K562 (cell line): ENCODE measurements at regions not wholly inside any gene's neighbourhood (a gene's known extent, or its start where the extent isn't known, plus 50 kb on each side); places are given as distances from the start of the nearest gene placed in this dataset.

Experiments used
- FOS ChIP-seq: IDR thresholded peaks from 3 replicates; pipeline ENCODE4 v1.6.1; 2011; ENCODE audit not compliant: insufficient read length; ENCODE audit errors: extremely low read depth
- FOSL1 ChIP-seq: fragments of 200-800 bp; sonication (Bioruptor generic); conservative IDR thresholded peaks from 2 replicates; pipeline ENCODE4 v1.6.1; 2016; ENCODE audit warnings: missing genetic modification characterization, missing compliant biosample characterization
- FOXJ3 ChIP-seq: sonication (generic); formaldehyde crosslinking; IDR thresholded peaks from 2 replicates; pipeline ENCODE4 v1.4.0; 2020; ENCODE audit warnings: mild to moderate bottlenecking, missing genetic modification reagents
- GABPA ChIP-seq: fragments of 200-800 bp; sonication (Bioruptor generic); conservative IDR thresholded peaks from 2 replicates; pipeline ENCODE4 v1.6.1; 2016; ENCODE audit warnings: low read depth, missing genetic modification characterization, missing compliant biosample characterization
- POLR2AphosphoS5 ChIP-seq: IDR thresholded peaks from 2 replicates; pipeline ENCODE4 v1.6.1; 2011; ENCODE audit warnings: mild to moderate bottlenecking, low read depth, low read length, moderate library complexity; ENCODE audit not compliant: control insufficient read depth, insufficient read depth
- SAFB ChIP-seq: fragments of 200-400 bp; formaldehyde crosslinking; IDR thresholded peaks from 2 replicates; pipeline ENCODE4 v1.6.1; 2017; ENCODE audit warnings: low read depth, low read length, borderline replicate concordance
- TAF9B ChIP-seq: fragments of 450-650 bp; IDR thresholded peaks from 2 replicates; pipeline ENCODE4 v1.6.1; 2018; ENCODE audit warnings: mild to moderate bottlenecking; ENCODE audit not compliant: partially characterized antibody
- TCF7L2 ChIP-seq: fragments of 150-350 bp; IDR thresholded peaks from 2 replicates; pipeline ENCODE4 v1.6.1; 2016; ENCODE audit warnings: low read depth, mild to moderate bottlenecking, low read length, moderate library complexity
- XRCC4 ChIP-seq: IDR thresholded peaks from one replicate; pipeline ENCODE4 v1.6.1; 2011; ENCODE audit not compliant: insufficient read depth, insufficient read length; ENCODE audit errors: extremely low read depth
- ZNF121 ChIP-seq: sonication (generic); formaldehyde crosslinking; conservative IDR thresholded peaks from 2 replicates; pipeline ENCODE4 v1.8.0; 2022; ENCODE audit warnings: missing genetic modification reagents
- TF ChIP-seq, protein P1 (sequence below), 3 experiments: IDR thresholded peaks in 2 of 3; conservative IDR thresholded peaks in 1 of 3; 2 replicates each; pipeline ENCODE4 v1.5.1; 2011 to 2012; ENCODE audit warnings: low read length in 3 of 3, mild to moderate bottlenecking in 3 of 3, control low read depth in 2 of 3, improper control_type of control experiment in 1 of 3, inconsistent platforms in 1 of 3, low read depth in 1 of 3, mixed read lengths in 1 of 3, moderate library complexity in 1 of 3; ENCODE audit not compliant: insufficient read depth in 2 of 3
- TF ChIP-seq, protein P2 (sequence below): sonication (generic); formaldehyde crosslinking; IDR thresholded peaks from 2 replicates; pipeline ENCODE4 v1.8.0; 2022; ENCODE audit warnings: mild to moderate bottlenecking, missing genetic modification reagents
- TF ChIP-seq, protein P3 (sequence below), 2 experiments: fragments of 200-800 bp in 1 of 2; sonication (Bioruptor generic) in 1 of 2; sonication (generic) in 1 of 2; formaldehyde crosslinking in 1 of 2; IDR thresholded peaks in 1 of 2; conservative IDR thresholded peaks in 1 of 2; 2 replicates each; pipeline versions ENCODE4 v1.5.0 to v1.6.1; 2016 to 2020; ENCODE audit warnings: missing compliant biosample characterization in 1 of 2, missing genetic modification characterization in 1 of 2, missing genetic modification reagents in 1 of 2

DNA sequence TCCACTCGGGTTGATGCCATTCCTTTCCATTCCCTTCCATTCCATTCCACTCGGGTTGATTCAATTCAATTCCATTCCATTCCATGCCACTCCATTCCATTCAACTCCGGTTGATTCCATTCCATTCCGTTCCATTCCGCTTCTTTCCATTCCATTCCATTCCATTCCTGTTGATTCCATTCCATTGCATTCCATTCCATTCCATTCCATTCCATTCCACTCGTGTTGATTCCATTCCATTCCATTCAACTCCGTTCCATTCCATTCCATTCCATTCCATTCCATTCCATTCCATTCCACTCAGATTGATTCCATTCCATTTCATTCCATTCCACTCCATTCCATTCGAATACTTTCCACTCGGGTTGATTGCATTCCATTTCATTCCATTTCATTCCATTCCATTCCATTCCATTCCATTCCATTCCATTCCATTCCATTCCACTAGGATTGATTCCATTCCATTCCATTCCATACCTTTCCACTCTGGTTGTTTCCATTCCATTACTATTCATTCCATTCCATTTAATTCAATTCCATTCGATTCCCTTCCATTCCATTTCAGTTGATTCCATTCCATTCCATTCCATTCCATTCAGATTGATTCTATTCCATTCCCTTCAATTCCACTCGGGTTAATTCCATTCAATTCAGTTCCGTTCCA, 1141.8 kb downstream of the RPIA start:
- TF ChIP-seq TAF9B = no peak
- TF ChIP-seq, protein P1, sequence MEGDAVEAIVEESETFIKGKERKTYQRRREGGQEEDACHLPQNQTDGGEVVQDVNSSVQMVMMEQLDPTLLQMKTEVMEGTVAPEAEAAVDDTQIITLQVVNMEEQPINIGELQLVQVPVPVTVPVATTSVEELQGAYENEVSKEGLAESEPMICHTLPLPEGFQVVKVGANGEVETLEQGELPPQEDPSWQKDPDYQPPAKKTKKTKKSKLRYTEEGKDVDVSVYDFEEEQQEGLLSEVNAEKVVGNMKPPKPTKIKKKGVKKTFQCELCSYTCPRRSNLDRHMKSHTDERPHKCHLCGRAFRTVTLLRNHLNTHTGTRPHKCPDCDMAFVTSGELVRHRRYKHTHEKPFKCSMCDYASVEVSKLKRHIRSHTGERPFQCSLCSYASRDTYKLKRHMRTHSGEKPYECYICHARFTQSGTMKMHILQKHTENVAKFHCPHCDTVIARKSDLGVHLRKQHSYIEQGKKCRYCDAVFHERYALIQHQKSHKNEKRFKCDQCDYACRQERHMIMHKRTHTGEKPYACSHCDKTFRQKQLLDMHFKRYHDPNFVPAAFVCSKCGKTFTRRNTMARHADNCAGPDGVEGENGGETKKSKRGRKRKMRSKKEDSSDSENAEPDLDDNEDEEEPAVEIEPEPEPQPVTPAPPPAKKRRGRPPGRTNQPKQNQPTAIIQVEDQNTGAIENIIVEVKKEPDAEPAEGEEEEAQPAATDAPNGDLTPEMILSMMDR (IDR thresholded peaks at IDR 0.05 in 2 of 3, conservative IDR thresholded peaks at IDR 0.05 in 1 of 3; ENCODE audit: insufficient read depth in 2 of 3, low read depth in 1 of 3, low read length in 3 of 3) = no peak
- no peak for TF ChIP-seq SAFB
- TF ChIP-seq XRCC4 = no peak
- TF ChIP-seq FOSL1 (tag) = no peak
- TF ChIP-seq, protein P2, sequence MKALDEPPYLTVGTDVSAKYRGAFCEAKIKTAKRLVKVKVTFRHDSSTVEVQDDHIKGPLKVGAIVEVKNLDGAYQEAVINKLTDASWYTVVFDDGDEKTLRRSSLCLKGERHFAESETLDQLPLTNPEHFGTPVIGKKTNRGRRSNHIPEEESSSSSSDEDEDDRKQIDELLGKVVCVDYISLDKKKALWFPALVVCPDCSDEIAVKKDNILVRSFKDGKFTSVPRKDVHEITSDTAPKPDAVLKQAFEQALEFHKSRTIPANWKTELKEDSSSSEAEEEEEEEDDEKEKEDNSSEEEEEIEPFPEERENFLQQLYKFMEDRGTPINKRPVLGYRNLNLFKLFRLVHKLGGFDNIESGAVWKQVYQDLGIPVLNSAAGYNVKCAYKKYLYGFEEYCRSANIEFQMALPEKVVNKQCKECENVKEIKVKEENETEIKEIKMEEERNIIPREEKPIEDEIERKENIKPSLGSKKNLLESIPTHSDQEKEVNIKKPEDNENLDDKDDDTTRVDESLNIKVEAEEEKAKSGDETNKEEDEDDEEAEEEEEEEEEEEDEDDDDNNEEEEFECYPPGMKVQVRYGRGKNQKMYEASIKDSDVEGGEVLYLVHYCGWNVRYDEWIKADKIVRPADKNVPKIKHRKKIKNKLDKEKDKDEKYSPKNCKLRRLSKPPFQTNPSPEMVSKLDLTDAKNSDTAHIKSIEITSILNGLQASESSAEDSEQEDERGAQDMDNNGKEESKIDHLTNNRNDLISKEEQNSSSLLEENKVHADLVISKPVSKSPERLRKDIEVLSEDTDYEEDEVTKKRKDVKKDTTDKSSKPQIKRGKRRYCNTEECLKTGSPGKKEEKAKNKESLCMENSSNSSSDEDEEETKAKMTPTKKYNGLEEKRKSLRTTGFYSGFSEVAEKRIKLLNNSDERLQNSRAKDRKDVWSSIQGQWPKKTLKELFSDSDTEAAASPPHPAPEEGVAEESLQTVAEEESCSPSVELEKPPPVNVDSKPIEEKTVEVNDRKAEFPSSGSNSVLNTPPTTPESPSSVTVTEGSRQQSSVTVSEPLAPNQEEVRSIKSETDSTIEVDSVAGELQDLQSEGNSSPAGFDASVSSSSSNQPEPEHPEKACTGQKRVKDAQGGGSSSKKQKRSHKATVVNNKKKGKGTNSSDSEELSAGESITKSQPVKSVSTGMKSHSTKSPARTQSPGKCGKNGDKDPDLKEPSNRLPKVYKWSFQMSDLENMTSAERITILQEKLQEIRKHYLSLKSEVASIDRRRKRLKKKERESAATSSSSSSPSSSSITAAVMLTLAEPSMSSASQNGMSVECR (CRISPR knock-in tag) = no peak
- no peak for TF ChIP-seq FOXJ3 (CRISPR knock-in tag)
- no peak for TF ChIP-seq FOS
- no peak for TF ChIP-seq TCF7L2
- no peak for TF ChIP-seq ZNF121 (CRISPR knock-in tag)
- TF ChIP-seq GABPA (tag) = no peak
- TF ChIP-seq POLR2AphosphoS5 = no peak
- TF ChIP-seq, protein P3, sequence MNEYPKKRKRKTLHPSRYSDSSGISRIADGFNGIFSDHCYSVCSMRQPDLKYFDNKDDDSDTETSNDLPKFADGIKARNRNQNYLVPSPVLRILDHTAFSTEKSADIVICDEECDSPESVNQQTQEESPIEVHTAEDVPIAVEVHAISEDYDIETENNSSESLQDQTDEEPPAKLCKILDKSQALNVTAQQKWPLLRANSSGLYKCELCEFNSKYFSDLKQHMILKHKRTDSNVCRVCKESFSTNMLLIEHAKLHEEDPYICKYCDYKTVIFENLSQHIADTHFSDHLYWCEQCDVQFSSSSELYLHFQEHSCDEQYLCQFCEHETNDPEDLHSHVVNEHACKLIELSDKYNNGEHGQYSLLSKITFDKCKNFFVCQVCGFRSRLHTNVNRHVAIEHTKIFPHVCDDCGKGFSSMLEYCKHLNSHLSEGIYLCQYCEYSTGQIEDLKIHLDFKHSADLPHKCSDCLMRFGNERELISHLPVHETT (CRISPR knock-in tag; conservative IDR thresholded peaks at IDR 0.05 in 1 of 2, IDR thresholded peaks at IDR 0.05 in 1 of 2) = no peak
